ENCODE measurements at regions not wholly inside any gene's neighbourhood (a gene's known extent, or its start where the extent isn't known, plus 50 kb on each side); places are given as distances from the start of the nearest gene placed in this dataset.
"Not testable (repeated sequence)": the region's sequence is repeated elsewhere in the genome, so short reads cannot be mapped to it uniquely, and the experiment has no call there.

GRCh38 chr17:54194268-54194667 lies 371.5 kb downstream of the KIF2B start:
- DNase-seq (no peak), ATAC-seq (no peak)

GRCh38 chr17:54196751-54197150 lies 374.0 kb downstream of the KIF2B start:
- DNase-seq (no peak), ATAC-seq (no peak)

- DNase-seq, ATAC-seq: not testable (repeated sequence)
Observed at GRCh38 chr17:54201380-54201779, 378.7 kb downstream of the KIF2B start.

- no peak for DNase-seq
- no peak for ATAC-seq
Observed at GRCh38 chr17:54220829-54221228, 398.1 kb downstream of the KIF2B start.

- no peak for DNase-seq
- no peak for ATAC-seq
Observed at GRCh38 chr17:54221499-54221898, 398.8 kb downstream of the KIF2B start.

GRCh38 chr17:54235571-54235970 lies 412.8 kb downstream of the KIF2B start:
- ATAC-seq = no peak

GRCh38 chr17:54237911-54238515 lies 415.3 kb downstream of the KIF2B start:
- ATAC-seq = no peak
- no peak for DNase-seq

More at GRCh38 chr17:54235571-54235970, 412.8 kb downstream of the KIF2B start:
- no peak for DNase-seq

- ATAC-seq = no peak
- DNase-seq = no peak
Observed at GRCh38 chr17:54239291-54239690, 416.6 kb downstream of the KIF2B start.

GRCh38 chr17:54255696-54256095 lies 433.0 kb downstream of the KIF2B start:
- DNase-seq (no peak), ATAC-seq (no peak)

GRCh38 chr17:54256401-54256929 lies 433.7 kb downstream of the KIF2B start:
- ATAC-seq (no peak), DNase-seq (no peak)

- no peak for ATAC-seq
- DNase-seq = no peak
Observed at GRCh38 chr17:54257440-54257839, 434.7 kb downstream of the KIF2B start.

GRCh38 chr17:54259476-54259875 lies 436.7 kb downstream of the KIF2B start:
- DNase-seq = no peak
- ATAC-seq = no peak

- ATAC-seq (no peak), DNase-seq (no peak)
Observed at GRCh38 chr17:54261465-54261864, 438.7 kb downstream of the KIF2B start.

GRCh38 chr17:54269881-54270280 lies 447.2 kb downstream of the KIF2B start:
- no peak for ATAC-seq
- DNase-seq = no peak

GRCh38 chr17:54270499-54270898 lies 447.8 kb downstream of the KIF2B start:
- no peak for DNase-seq
- ATAC-seq = no peak

- ATAC-seq (no peak), DNase-seq (no peak)
Observed at GRCh38 chr17:54277868-54278267, 455.1 kb downstream of the KIF2B start.

GRCh38 chr17:54280741-54281140 lies 458.0 kb downstream of the KIF2B start:
- ATAC-seq = no peak

GRCh38 chr17:54282886-54283285 lies 460.2 kb downstream of the KIF2B start:
- ATAC-seq (no peak), DNase-seq (no peak)

More at GRCh38 chr17:54280741-54281140, 458.0 kb downstream of the KIF2B start:
- DNase-seq = no peak

- ATAC-seq (no peak), DNase-seq (no peak)
Observed at GRCh38 chr17:54307351-54307750, 484.6 kb downstream of the KIF2B start.

GRCh38 chr17:54324813-54325212 lies 502.1 kb downstream of the KIF2B start:
- DNase-seq (no peak), ATAC-seq (no peak)

- ATAC-seq (no peak), DNase-seq (no peak)
Observed at GRCh38 chr17:54339731-54340130, 517.0 kb downstream of the KIF2B start.

GRCh38 chr17:54347495-54347894 lies 524.8 kb downstream of the KIF2B start:
- DNase-seq (no peak), ATAC-seq (no peak)

- DNase-seq (no peak), ATAC-seq (no peak)
Observed at GRCh38 chr17:54348234-54348633, 525.5 kb downstream of the KIF2B start.

- no peak for DNase-seq
- no peak for ATAC-seq
Observed at GRCh38 chr17:54353789-54354525, 531.2 kb downstream of the KIF2B start.
